PC-9 (cell line): ENCODE measurements at regions not wholly inside any gene's neighbourhood (a gene's known extent, or its start where the extent isn't known, plus 50 kb on each side); places are given as distances from the start of the nearest gene placed in this dataset.

Experiments
- BruUV-seq: library from RNA; stranded (reverse); fragments of 400-500 nt; replicated peaks from 2 replicates; lab custom pipeline; 2021; lab: Mats Ljungman, UMichigan
- CTCF ChIA-PET: fragments of 300-600 bp; sonication (Branson Sonifier 250); formaldehyde crosslinking; loops from one replicate; lab custom pipeline; 2022; ENCODE audit warnings: antibody characterized with exemption; lab: Charles Lee
- POLR2A ChIA-PET: fragments of 300-600 bp; sonication (Branson Sonifier 250); formaldehyde crosslinking; loops from one replicate; lab custom pipeline; 2022; ENCODE audit warnings: antibody characterized with exemption; ENCODE audit not compliant: unreplicated experiment; lab: Charles Lee
- DNase-seq, 2 experiments: peaks; one replicate each; pipeline versions ENCODE4 v3.0.0 to v3.0.0-alpha.2; 2015 to 2022; ENCODE audit warnings: mixed read lengths in 1 of 2
- H2AFZ ChIP-seq: fragments of 200-600 bp; sonication (generic); 2 replicates; pipeline ENCODE4 v1.8.1; 2017; ENCODE audit warnings: antibody characterized with exemption
- H3F3A ChIP-seq: fragments of 200-600 bp; sonication (generic); 2 replicates; pipeline ENCODE4 v1.8.1; 2017; ENCODE audit warnings: antibody characterized with exemption, mild to moderate bottlenecking, low read depth; ENCODE audit not compliant: insufficient read depth
- H3K27ac ChIP-seq: fragments of 200-600 bp; sonication (generic); 2 replicates; pipeline ENCODE4 v1.6.1; 2016; ENCODE audit warnings: mixed run types
- H3K27me3 ChIP-seq: fragments of 200-600 bp; sonication (generic); 2 replicates; pipeline ENCODE4 v1.6.1; 2016; ENCODE audit warnings: low read depth, mixed run types; ENCODE audit not compliant: insufficient read depth
- H3K36me3 ChIP-seq: fragments of 200-600 bp; sonication (generic); 2 replicates; pipeline ENCODE4 v1.6.1; 2016; ENCODE audit warnings: low read depth, mixed run types
- H3K4me1 ChIP-seq: fragments of 200-600 bp; sonication (generic); replicated peaks from 2 replicates; pipeline ENCODE4 v1.6.1; 2016; ENCODE audit warnings: mixed run types; ENCODE audit not compliant: insufficient read depth
- H3K4me2 ChIP-seq: fragments of 200-600 bp; sonication (generic); 2 replicates; pipeline ENCODE4 v1.6.1; 2017; ENCODE audit warnings: mixed run types
- H3K4me3 ChIP-seq: fragments of 200-600 bp; sonication (generic); 2 replicates; pipeline ENCODE4 v1.6.1; 2016; ENCODE audit warnings: mixed run types
- H3K79me2 ChIP-seq: fragments of 200-600 bp; sonication (generic); 2 replicates; pipeline ENCODE4 v1.6.1; 2017; ENCODE audit warnings: low read depth, mixed run types
- H3K9me2 ChIP-seq: fragments of 200-600 bp; sonication (generic); 2 replicates; pipeline ENCODE4 v1.8.1; 2017; ENCODE audit warnings: mild to moderate bottlenecking; ENCODE audit not compliant: insufficient read depth
- H3K9me3 ChIP-seq: fragments of 200-600 bp; sonication (generic); 2 replicates; pipeline ENCODE4 v1.8.1; 2016; ENCODE audit warnings: low read depth; ENCODE audit not compliant: insufficient read depth
- H4K20me1 ChIP-seq: fragments of 200-600 bp; sonication (generic); 2 replicates; pipeline ENCODE4 v1.8.1; 2017; ENCODE audit not compliant: insufficient read depth
- CTCF ChIP-seq: fragments of 200-600 bp; sonication (generic); conservative IDR thresholded peaks from 2 replicates; pipeline ENCODE4 v1.6.1; 2017; ENCODE audit warnings: mixed run types, antibody characterized with exemption, mild to moderate bottlenecking, moderate library complexity
- EZH2 ChIP-seq: fragments of 200-600 bp; sonication (generic); IDR thresholded peaks from 2 replicates; pipeline ENCODE4 v1.8.0; 2017; ENCODE audit warnings: antibody characterized with exemption, low read depth
- intact Hi-C: fragments of 100-400 bp; cut with micrococcal nuclease; formaldehyde crosslinking; loops from one replicate; pipeline ENCODE4 v1.10.0; 2022; ENCODE audit not compliant: unreplicated experiment

- no peak overlapping the region for H3K27ac ChIP-seq
- no peaks in the 10 kb centered on the region for H3K79me2 ChIP-seq
- H3K9me3 ChIP-seq: no peaks in the 10 kb centered on the region
- no peak overlapping the region for H3K4me3 ChIP-seq
- H3K4me1 ChIP-seq: no peaks in the 10 kb centered on the region
- H3K4me2 ChIP-seq: no peak overlapping the region
- no TSS peak for BruUV-seq
- DNase-seq: no peak
- no peaks in the 10 kb centered on the region for H3F3A ChIP-seq
- H4K20me1 ChIP-seq: no peaks in the 10 kb centered on the region
- no peaks in the 10 kb centered on the region for H3K9me2 ChIP-seq
- no peaks in the 10 kb centered on the region for H3K36me3 ChIP-seq
- intact Hi-C loops: no loop called here
- H2AFZ ChIP-seq: no peak overlapping the region
- TF ChIP-seq EZH2: no peak
- no peak for TF ChIP-seq CTCF
- CTCF ChIA-PET: no interaction called here
- POLR2A ChIA-PET: no interaction called here
- peaks cover 69% of the 10 kb centered on the region for H3K27me3 ChIP-seq
Measured at GRCh38 chr5:2147504-2148311, 265.0 kb upstream of the IRX4 start.

GRCh38 chr5:2143646-2144353 lies 261.1 kb upstream of the IRX4 start:
- ChIA-PET POLR2A (interaction anchor here (0.7 kb wide), 1 partner anchor 128 kb away, joined by 3 read pairs; no protein-coding TSS in a partner anchor), CTCF (no interaction called here)
- H3K9me2 ChIP-seq: no peaks in the 10 kb centered on the region
- H3K4me2 ChIP-seq: no peak overlapping the region
- 0 out of 2 replicates have a peak, but pooled peaks have one; percentile 30 for TF ChIP-seq EZH2
- no peak for TF ChIP-seq CTCF
- BruUV-seq: no TSS peak
- H3K4me1 ChIP-seq: no peaks in the 10 kb centered on the region
- no peaks in the 10 kb centered on the region for H3K9me3 ChIP-seq
- no peak overlapping the region for H3K27ac ChIP-seq
- no peak for DNase-seq
- H3F3A ChIP-seq: no peaks in the 10 kb centered on the region
- no peaks in the 10 kb centered on the region for H3K36me3 ChIP-seq
- no peak overlapping the region for H3K4me3 ChIP-seq
- no peaks in the 10 kb centered on the region for H3K79me2 ChIP-seq
- H2AFZ ChIP-seq: no peak overlapping the region
- no peaks in the 10 kb centered on the region for H4K20me1 ChIP-seq
- intact Hi-C loops: no loop called here
- peaks cover 82% of the 10 kb centered on the region for H3K27me3 ChIP-seq

- CTCF ChIA-PET: no interaction called here
- Histone ChIP-seq H3K79me2 (no peaks in the 10 kb centered on the region), H3K4me1 (no peaks in the 10 kb centered on the region), H3K27ac (no peak overlapping the region), H3K9me3 (no peaks in the 10 kb centered on the region), H3K27me3 (peaks cover 82% of the 10 kb centered on the region), H2AFZ (no peak overlapping the region), H4K20me1 (no peaks in the 10 kb centered on the region), H3F3A (no peaks in the 10 kb centered on the region), H3K9me2 (no peaks in the 10 kb centered on the region), H3K4me3 (no peak overlapping the region), H3K4me2 (no peak overlapping the region), H3K36me3 (no peaks in the 10 kb centered on the region)
- DNase-seq: no peak
- POLR2A ChIA-PET: no interaction called here
- no TSS peak for BruUV-seq
- TF ChIP-seq CTCF: no peak
- TF ChIP-seq EZH2: no peak
- intact Hi-C loops: no loop called here
Measured at GRCh38 chr5:2143088-2143487, 260.4 kb upstream of the IRX4 start.
